ENCODE measurements at regions not wholly inside any gene's neighbourhood (a gene's known extent, or its start where the extent isn't known, plus 50 kb on each side); places are given as distances from the start of the nearest gene placed in this dataset.

DNA sequence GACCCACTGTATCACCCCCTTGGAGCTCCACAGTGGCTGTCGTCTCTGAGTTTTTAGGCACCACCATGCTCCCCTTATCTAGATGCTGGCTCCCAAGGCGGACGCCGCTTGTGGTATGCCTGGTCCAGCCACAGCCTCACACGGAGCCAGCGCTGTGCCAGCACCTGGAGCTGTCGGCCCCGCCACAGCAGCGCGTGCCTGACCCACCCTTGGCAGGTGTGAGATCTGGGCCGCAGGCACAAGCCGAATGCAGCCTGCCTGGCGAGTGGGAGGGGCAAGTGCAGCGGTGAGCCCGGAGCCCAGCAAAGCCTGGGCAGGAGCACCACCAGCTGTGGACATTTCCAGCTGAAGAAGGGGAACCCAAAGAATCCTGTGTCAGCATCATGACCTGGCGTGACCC is 91.9 kb upstream of the BACE2 start:
- WGBS, 2 experiments (ENCODE audit: extremely low coverage in 2 of 2, insufficient read length in 1 of 2), result 83% methylated on average over 7 of the region's 16 CpGs; no CpG with 5 or more reads in 1 of the 2 experiments
- Histone ChIP-seq H3K18ac (ENCODE audit: low read depth, low read length) (no peak overlapping the region), H3K9ac (ENCODE audit: low read depth, low read length) (no peak overlapping the region), H2AK5ac (ENCODE audit: low read depth, low read length) (no peak overlapping the region), H4K5ac (ENCODE audit: low read depth, low read length) (no peak overlapping the region), H3K14ac (replicated peaks; ENCODE audit: low read depth, low read length) (no peak overlapping the region), H3K23ac (ENCODE audit: low read depth, low read length) (no peak overlapping the region), H3K4me2 (ENCODE audit: low read depth, low read length) (no peak overlapping the region), H3K4me3 (ENCODE audit: insufficient read depth, low read depth, low read length) (no peak overlapping the region), H3K36me3 (ENCODE audit: control insufficient read depth, insufficient read depth, low read length) (no peaks in the 10 kb centered on the region), H3K9me1 (ENCODE audit: insufficient read depth, low read length) (no peaks in the 10 kb centered on the region), H2BK20ac (ENCODE audit: low read depth, low read length) (no peak overlapping the region), H2AFZ (replicated peaks; ENCODE audit: low read length, poor library complexity) (no peak overlapping the region), H4K8ac (ENCODE audit: low read depth in 2 of 2, low read length in 2 of 2) (no peak overlapping the region), H3K4ac (ENCODE audit: low read depth, low read length) (no peak overlapping the region), H3K27ac (ENCODE audit: insufficient read depth, low read length) (no peak overlapping the region), H4K91ac (ENCODE audit: insufficient read depth, low read depth, low read length) (no peak overlapping the region), H2BK15ac (ENCODE audit: low read depth, low read length) (no peak overlapping the region), H3K79me1 (ENCODE audit: low read depth in 1 of 2, low read length in 2 of 2) (no peaks in the 10 kb centered on the region), H2AK9ac (replicated peaks; ENCODE audit: low read depth, low read length, poor library complexity) (no peak overlapping the region), H2BK5ac (ENCODE audit: low read depth, low read length, poor library complexity, severe bottlenecking) (no peak overlapping the region), H3K4me1 (ENCODE audit: control insufficient read depth, insufficient read depth, low read length) (no peaks in the 10 kb centered on the region), H3K9me3 (ENCODE audit: control insufficient read depth, insufficient read depth, low read length) (peaks cover 13% of the 10 kb centered on the region; the same call in 1 of the 2 replicates), H2BK120ac (ENCODE audit: low read depth, low read length) (no peak overlapping the region), H4K20me1 (ENCODE audit: insufficient read depth, low read length) (no peaks in the 10 kb centered on the region), H3K27me3 (ENCODE audit: control insufficient read depth, insufficient read depth, low read length) (no peaks in the 10 kb centered on the region), H3K56ac (ENCODE audit: extremely low read depth, insufficient read depth, low read length) (no peak overlapping the region)
- in situ Hi-C loops (cut with MboI; ENCODE audit: low sequenced_read_pairs) (no loop called here), dilution Hi-C loops (cut with HindIII; ENCODE audit: low sequenced_read_pairs, unreplicated experiment) (no loop called here), intact Hi-C loops (cut with micrococcal nuclease) (no loop called here)
- CTCF ChIA-PET, result no interaction called here
- no TSS peak for BruUV-seq (replicated peaks)
- POLR2A ChIA-PET (ENCODE audit: unreplicated experiment), result no interaction called here
- TF ChIP-seq RCOR1 (IDR thresholded peaks at IDR 0.05; ENCODE audit: insufficient replicate concordance, low read length) (no peak), NFE2L2 (IDR thresholded peaks at IDR 0.05; ENCODE audit: low read depth, low read length) (no peak), POLR2A (IDR thresholded peaks at IDR 0.05; ENCODE audit: low read depth, low read length) (no peak), FOS (IDR thresholded peaks at IDR 0.05; ENCODE audit: low read depth, low read length) (no peak), MXI1 (IDR thresholded peaks at IDR 0.05; ENCODE audit: borderline replicate concordance, low read depth, low read length) (no peak), MAFK (IDR thresholded peaks at IDR 0.05; ENCODE audit: low read depth, low read length) (no peak), CHD1 (IDR thresholded peaks at IDR 0.05; ENCODE audit: low read depth, low read length) (no peak), CEBPB (IDR thresholded peaks at IDR 0.05; ENCODE audit: low read depth, low read length) (no peak), RAD21 (IDR thresholded peaks at IDR 0.05; ENCODE audit: low read length) (no peak), MAZ (IDR thresholded peaks at IDR 0.05; ENCODE audit: borderline replicate concordance, low read depth, low read length) (no peak), RFX5 (IDR thresholded peaks at IDR 0.05; ENCODE audit: low read depth, low read length) (no peak), BHLHE40 (IDR thresholded peaks at IDR 0.05; ENCODE audit: low read depth, low read length) (no peak), SMC3 (IDR thresholded peaks at IDR 0.05; ENCODE audit: low read depth, low read length) (no peak)
- TF ChIP-seq, protein P1, sequence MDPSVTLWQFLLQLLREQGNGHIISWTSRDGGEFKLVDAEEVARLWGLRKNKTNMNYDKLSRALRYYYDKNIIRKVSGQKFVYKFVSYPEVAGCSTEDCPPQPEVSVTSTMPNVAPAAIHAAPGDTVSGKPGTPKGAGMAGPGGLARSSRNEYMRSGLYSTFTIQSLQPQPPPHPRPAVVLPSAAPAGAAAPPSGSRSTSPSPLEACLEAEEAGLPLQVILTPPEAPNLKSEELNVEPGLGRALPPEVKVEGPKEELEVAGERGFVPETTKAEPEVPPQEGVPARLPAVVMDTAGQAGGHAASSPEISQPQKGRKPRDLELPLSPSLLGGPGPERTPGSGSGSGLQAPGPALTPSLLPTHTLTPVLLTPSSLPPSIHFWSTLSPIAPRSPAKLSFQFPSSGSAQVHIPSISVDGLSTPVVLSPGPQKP (IDR thresholded peaks at IDR 0.05; ENCODE audit: borderline replicate concordance, low read depth, low read length), result no peak
- TF ChIP-seq, protein P2, sequence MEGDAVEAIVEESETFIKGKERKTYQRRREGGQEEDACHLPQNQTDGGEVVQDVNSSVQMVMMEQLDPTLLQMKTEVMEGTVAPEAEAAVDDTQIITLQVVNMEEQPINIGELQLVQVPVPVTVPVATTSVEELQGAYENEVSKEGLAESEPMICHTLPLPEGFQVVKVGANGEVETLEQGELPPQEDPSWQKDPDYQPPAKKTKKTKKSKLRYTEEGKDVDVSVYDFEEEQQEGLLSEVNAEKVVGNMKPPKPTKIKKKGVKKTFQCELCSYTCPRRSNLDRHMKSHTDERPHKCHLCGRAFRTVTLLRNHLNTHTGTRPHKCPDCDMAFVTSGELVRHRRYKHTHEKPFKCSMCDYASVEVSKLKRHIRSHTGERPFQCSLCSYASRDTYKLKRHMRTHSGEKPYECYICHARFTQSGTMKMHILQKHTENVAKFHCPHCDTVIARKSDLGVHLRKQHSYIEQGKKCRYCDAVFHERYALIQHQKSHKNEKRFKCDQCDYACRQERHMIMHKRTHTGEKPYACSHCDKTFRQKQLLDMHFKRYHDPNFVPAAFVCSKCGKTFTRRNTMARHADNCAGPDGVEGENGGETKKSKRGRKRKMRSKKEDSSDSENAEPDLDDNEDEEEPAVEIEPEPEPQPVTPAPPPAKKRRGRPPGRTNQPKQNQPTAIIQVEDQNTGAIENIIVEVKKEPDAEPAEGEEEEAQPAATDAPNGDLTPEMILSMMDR (conservative IDR thresholded peaks at IDR 0.05; ENCODE audit: low read depth, low read length), result no peak
- TF ChIP-seq, protein P3, sequence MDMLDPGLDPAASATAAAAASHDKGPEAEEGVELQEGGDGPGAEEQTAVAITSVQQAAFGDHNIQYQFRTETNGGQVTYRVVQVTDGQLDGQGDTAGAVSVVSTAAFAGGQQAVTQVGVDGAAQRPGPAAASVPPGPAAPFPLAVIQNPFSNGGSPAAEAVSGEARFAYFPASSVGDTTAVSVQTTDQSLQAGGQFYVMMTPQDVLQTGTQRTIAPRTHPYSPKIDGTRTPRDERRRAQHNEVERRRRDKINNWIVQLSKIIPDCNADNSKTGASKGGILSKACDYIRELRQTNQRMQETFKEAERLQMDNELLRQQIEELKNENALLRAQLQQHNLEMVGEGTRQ (IDR thresholded peaks at IDR 0.05; ENCODE audit: low read depth, low read length), result no peak
- no peak for DNase-seq
- no peak for ATAC-seq (ENCODE audit: low read depth)
